Activated CD4-positive, CD25-positive, alpha-beta regulatory T cell (primary cell): ENCODE measurements at regions not wholly inside any gene's neighbourhood (a gene's known extent, or its start where the extent isn't known, plus 50 kb on each side); places are given as distances from the start of the nearest gene placed in this dataset.

Experiments
- DNase-seq, 4 experiments: peaks; one replicate each; lab custom pipeline; 2025; lab: John Stamatoyannopoulos, UW

- DNase-seq, result no peak
These were observed 385.1 kb upstream of the MEX3C start for GRCh38 chr18:51582551-51582950.

- DNase-seq, result no peak
These were observed 391.1 kb upstream of the MEX3C start for GRCh38 chr18:51588616-51589015.

GRCh38 chr18:51593931-51594330 is 396.4 kb upstream of the MEX3C start:
- DNase-seq, result no peak

- DNase-seq, result no peak
These were observed 405.6 kb upstream of the MEX3C start for GRCh38 chr18:51603111-51603510.

GRCh38 chr18:51603551-51603950 is 406.1 kb upstream of the MEX3C start:
- no peak for DNase-seq

GRCh38 chr18:51610481-51610880 is 413.0 kb upstream of the MEX3C start:
- no peak for DNase-seq

GRCh38 chr18:51611326-51611725 is 413.8 kb upstream of the MEX3C start:
- no peak for DNase-seq

- DNase-seq, result no peak
These were observed 416.6 kb upstream of the MEX3C start for GRCh38 chr18:51614033-51614432.

- DNase-seq, result no peak
These were observed 417.6 kb upstream of the MEX3C start for GRCh38 chr18:51614967-51615571.

- no peak for DNase-seq
These were observed 419.7 kb upstream of the MEX3C start for GRCh38 chr18:51617167-51617566.

- no peak for DNase-seq
These were observed 420.2 kb upstream of the MEX3C start for GRCh38 chr18:51617572-51618260.

GRCh38 chr18:51619283-51619682 is 421.8 kb upstream of the MEX3C start:
- no peak for DNase-seq

- DNase-seq, result no peak
These were observed 423.8 kb upstream of the MEX3C start for GRCh38 chr18:51621113-51621863.

GRCh38 chr18:51621864-51622160 is 424.3 kb upstream of the MEX3C start:
- no peak for DNase-seq

- DNase-seq, result no peak
These were observed 425.2 kb upstream of the MEX3C start for GRCh38 chr18:51622702-51623101.

- no peak for DNase-seq
These were observed 426.2 kb upstream of the MEX3C start for GRCh38 chr18:51623653-51624052.

- no peak for DNase-seq
These were observed 433.2 kb upstream of the MEX3C start for GRCh38 chr18:51630706-51631105.

GRCh38 chr18:51637881-51638280 is 440.4 kb upstream of the MEX3C start:
- no peak for DNase-seq

- DNase-seq, result no peak
These were observed 442.1 kb upstream of the MEX3C start for GRCh38 chr18:51639541-51639940.

GRCh38 chr18:51643483-51643882 is 446.0 kb upstream of the MEX3C start:
- no peak for DNase-seq

GRCh38 chr18:51645607-51646006 is 448.1 kb upstream of the MEX3C start:
- DNase-seq, result no peak

- no peak for DNase-seq
These were observed 449.9 kb upstream of the MEX3C start for GRCh38 chr18:51647346-51647745.

GRCh38 chr18:51647942-51648341 is 450.5 kb upstream of the MEX3C start:
- no peak for DNase-seq

- no peak for DNase-seq
These were observed 452.3 kb upstream of the MEX3C start for GRCh38 chr18:51649796-51650195.
